Brain microvascular endothelial cell (primary cell): ENCODE measurements at regions not wholly inside any gene's neighbourhood (a gene's known extent, or its start where the extent isn't known, plus 50 kb on each side); places are given as distances from the start of the nearest gene placed in this dataset.

Experiments used
- DNase-seq: peaks from one replicate; pipeline ENCODE4 v3.0.0-alpha.2; 2020
- H3K27ac ChIP-seq: fragments of 250-450 bp; sonication (Bioruptor Pico); 2 replicates; pipeline ENCODE4 v1.5.1; 2020; ENCODE audit warnings: mild to moderate bottlenecking, moderate library complexity
- H3K27me3 ChIP-seq: fragments of 250-450 bp; sonication (Bioruptor Pico); replicated peaks from 2 replicates; pipeline ENCODE4 v1.5.1; 2020; ENCODE audit warnings: mild to moderate bottlenecking
- H3K36me3 ChIP-seq: fragments of 250-450 bp; sonication (Bioruptor Pico); replicated peaks from 2 replicates; pipeline ENCODE4 v1.5.1; 2020; ENCODE audit warnings: mild to moderate bottlenecking
- H3K4me3 ChIP-seq: 2 replicates; pipeline ENCODE4 v1.5.1; 2011; ENCODE audit warnings: low read depth, mild to moderate bottlenecking, control low read depth, low read length, moderate library complexity
- in situ Hi-C: cut with HindIII; loops from 2 replicates; pipeline ENCODE4 v1.10.0; 2017; ENCODE audit warnings: low sequenced_read_pairs, low pct_ligation_motif_present
- TF ChIP-seq, protein P1 (sequence below): IDR thresholded peaks from 2 replicates; pipeline ENCODE4 v1.5.1; 2011; ENCODE audit warnings: low read depth, mild to moderate bottlenecking, moderate library complexity, low read length, control low read depth, inconsistent platforms; ENCODE audit errors: missing control alignments

GRCh38 chr5:62132276-62132675 is 173.7 kb upstream of the KIF2A start:
- no peak overlapping the region for H3K4me3 ChIP-seq

GRCh38 chr5:62133426-62133825 is 172.6 kb upstream of the KIF2A start:
- H3K4me3 ChIP-seq, result no peak overlapping the region
- DNase-seq, result no peak
- in situ Hi-C loops, result no loop called here
- no peaks in the 10 kb centered on the region for H3K36me3 ChIP-seq
- no peaks in the 10 kb centered on the region for H3K27me3 ChIP-seq
- TF ChIP-seq, protein P1, sequence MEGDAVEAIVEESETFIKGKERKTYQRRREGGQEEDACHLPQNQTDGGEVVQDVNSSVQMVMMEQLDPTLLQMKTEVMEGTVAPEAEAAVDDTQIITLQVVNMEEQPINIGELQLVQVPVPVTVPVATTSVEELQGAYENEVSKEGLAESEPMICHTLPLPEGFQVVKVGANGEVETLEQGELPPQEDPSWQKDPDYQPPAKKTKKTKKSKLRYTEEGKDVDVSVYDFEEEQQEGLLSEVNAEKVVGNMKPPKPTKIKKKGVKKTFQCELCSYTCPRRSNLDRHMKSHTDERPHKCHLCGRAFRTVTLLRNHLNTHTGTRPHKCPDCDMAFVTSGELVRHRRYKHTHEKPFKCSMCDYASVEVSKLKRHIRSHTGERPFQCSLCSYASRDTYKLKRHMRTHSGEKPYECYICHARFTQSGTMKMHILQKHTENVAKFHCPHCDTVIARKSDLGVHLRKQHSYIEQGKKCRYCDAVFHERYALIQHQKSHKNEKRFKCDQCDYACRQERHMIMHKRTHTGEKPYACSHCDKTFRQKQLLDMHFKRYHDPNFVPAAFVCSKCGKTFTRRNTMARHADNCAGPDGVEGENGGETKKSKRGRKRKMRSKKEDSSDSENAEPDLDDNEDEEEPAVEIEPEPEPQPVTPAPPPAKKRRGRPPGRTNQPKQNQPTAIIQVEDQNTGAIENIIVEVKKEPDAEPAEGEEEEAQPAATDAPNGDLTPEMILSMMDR, result no peak
- H3K27ac ChIP-seq, result no peak overlapping the region

More at GRCh38 chr5:62132276-62132675, 173.7 kb upstream of the KIF2A start:
- no peaks in the 10 kb centered on the region for H3K27me3 ChIP-seq
- TF ChIP-seq, protein P1, result no peak
- in situ Hi-C loops, result no loop called here
- H3K27ac ChIP-seq, result no peak overlapping the region
- DNase-seq, result no peak
- no peaks in the 10 kb centered on the region for H3K36me3 ChIP-seq

DNA sequence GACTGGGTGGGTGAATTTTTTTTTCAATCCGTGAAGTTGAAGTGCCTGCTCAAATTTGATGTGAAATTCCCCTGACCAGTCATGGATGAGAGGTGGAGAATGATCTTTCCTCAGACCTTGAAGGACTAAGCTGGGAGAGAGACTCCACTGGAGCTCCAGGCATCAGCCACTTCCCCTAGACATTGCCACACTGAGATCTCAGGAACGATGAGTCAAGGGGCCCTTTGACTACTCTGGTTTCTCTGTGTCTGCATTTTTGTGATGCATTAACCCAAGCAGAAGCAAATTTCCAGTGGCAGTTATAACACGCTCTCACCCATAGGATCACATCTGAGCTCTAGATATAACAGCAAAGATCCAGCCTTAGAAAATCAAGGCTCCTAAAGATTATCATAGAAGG is 171.2 kb upstream of the KIF2A start:
- no peak for DNase-seq
- in situ Hi-C loops, result no loop called here
- H3K36me3 ChIP-seq, result no peaks in the 10 kb centered on the region
- TF ChIP-seq, protein P1, result no peak
- H3K27ac ChIP-seq, result no peak overlapping the region
- H3K4me3 ChIP-seq, result no peak overlapping the region
- peaks cover 4% of the 10 kb centered on the region for H3K27me3 ChIP-seq

DNA sequence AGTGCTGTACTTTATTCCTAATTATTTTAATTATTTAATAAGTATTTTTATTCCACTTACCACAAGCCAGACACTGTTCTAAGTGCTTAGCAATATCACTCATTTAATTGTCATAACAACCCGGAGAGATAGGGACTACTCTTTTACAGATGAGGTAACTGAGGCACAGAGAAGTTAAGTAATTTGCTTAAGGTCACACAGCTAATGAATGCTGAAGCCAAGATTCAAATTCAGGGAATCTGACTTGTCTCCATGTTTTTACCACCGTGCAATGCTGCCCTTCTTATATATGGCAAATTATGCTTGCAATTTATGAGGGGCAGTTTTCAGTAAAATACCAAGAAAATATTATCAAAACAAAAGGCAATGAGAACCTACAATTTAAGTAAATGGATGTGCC is 168.4 kb upstream of the KIF2A start:
- in situ Hi-C loops, result no loop called here
- no peaks in the 10 kb centered on the region for H3K36me3 ChIP-seq
- H3K27me3 ChIP-seq, result peaks cover 4% of the 10 kb centered on the region
- H3K27ac ChIP-seq, result no peak overlapping the region
- DNase-seq, result no peak
- TF ChIP-seq, protein P1, result no peak
- H3K4me3 ChIP-seq, result no peak overlapping the region

DNA sequence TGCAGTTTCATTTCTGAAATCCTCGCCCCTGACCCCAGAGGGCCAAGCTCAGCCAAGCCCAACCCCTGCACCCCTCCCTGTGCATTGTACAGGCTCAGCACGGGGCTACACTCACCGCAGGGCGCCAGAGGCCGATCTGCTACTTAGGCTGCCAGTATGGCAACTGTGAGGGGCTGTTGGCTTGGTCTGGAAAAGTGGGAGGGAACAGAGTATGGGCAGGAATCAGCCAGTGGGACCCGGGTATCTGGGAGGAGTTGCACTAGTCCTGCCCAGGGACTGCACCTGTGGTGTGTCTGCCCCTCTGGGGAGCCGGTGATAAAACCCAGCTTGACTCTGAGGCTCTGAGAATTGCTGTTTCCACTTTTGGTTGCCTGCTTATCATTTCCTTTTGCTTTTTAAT is 167.4 kb upstream of the KIF2A start:
- H3K36me3 ChIP-seq, result no peaks in the 10 kb centered on the region
- H3K4me3 ChIP-seq, result no peak overlapping the region
- TF ChIP-seq, protein P1, result no peak
- in situ Hi-C loops, result no loop called here
- H3K27ac ChIP-seq, result no peak overlapping the region
- no peak for DNase-seq
- H3K27me3 ChIP-seq, result peaks cover 4% of the 10 kb centered on the region

- H3K27ac ChIP-seq, result no peak overlapping the region
- H3K4me3 ChIP-seq, result no peak overlapping the region
- TF ChIP-seq, protein P1, result no peak
- in situ Hi-C loops, result no loop called here
- DNase-seq, result no peak
- no peaks in the 10 kb centered on the region for H3K36me3 ChIP-seq
- H3K27me3 ChIP-seq, result peaks cover 4% of the 10 kb centered on the region
These were observed 166.3 kb upstream of the KIF2A start for GRCh38 chr5:62139741-62140140.
